ENCODE measurements at regions not wholly inside any gene's neighbourhood (a gene's known extent, or its start where the extent isn't known, plus 50 kb on each side); places are given as distances from the start of the nearest gene placed in this dataset.
A peak's percentile ranks its signal among the peaks of the same experiment; 100 is the strongest.

GRCh38 chr2:150617351-150617978, 130.0 kb upstream of the RND3 start:
- H3K4me3 ChIP-seq: no peak overlapping the region
- no peaks in the 10 kb centered on the region for H3K9me3 ChIP-seq
- no peaks in the 10 kb centered on the region for H3K27me3 ChIP-seq (ENCODE audit: low read depth)
- no peak for DNase-seq (ENCODE audit: low spot score in 2 of 2)
- in situ Hi-C loops (cut with MboI; ENCODE audit: low sequenced_read_pairs): no loop called here
- no peaks in the 10 kb centered on the region for H3K36me3 ChIP-seq (replicated peaks)
- no peaks in the 10 kb centered on the region for H3K4me1 ChIP-seq

DNA sequence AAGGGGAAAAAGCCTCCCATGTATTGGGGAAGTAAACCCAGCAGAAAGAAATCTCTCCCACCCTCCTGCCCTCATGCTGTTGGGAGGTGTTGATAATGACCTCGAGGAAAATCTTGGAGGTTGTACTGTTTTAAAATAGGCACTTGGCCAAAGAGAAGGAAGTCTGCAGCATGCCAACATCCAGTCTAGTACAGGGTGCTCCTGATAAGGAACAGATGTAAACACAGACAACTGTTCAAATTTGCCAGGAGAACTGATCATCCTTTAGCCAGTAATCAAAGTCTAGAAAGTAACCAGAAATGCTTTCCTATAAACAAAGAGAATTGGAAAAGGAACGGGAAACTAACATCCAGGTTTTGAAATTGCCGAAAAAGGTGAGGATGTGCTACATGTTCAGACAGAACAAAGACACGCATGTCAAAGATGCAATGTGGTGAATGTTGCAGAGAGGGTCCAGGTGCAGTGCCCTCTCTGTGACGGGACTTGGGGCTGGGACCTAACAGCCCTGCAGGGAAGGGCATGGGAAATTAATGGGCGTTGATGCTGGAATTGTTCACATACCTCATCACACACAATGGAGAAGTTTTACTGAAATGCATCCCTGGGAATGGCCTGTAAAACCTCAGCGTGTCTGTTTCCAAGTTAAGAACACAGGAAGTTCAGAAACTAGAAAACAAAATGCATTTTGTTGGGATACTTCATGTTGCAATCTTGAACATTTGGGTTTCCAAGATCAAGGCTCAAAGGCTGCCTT, 125.7 kb upstream of the RND3 start:
- Histone ChIP-seq H3K36me3 (replicated peaks) (no peaks in the 10 kb centered on the region), H3K9me3 (no peaks in the 10 kb centered on the region), H3K4me3 (no peak overlapping the region), H3K4me1 (no peaks in the 10 kb centered on the region), H3K27me3 (ENCODE audit: low read depth) (no peaks in the 10 kb centered on the region)
- DNase-seq (ENCODE audit: low spot score in 2 of 2): no peak
- in situ Hi-C loops (cut with MboI; ENCODE audit: low sequenced_read_pairs): no loop called here

GRCh38 chr2:150610670-150611279, 123.3 kb upstream of the RND3 start:
- H3K9me3 ChIP-seq: no peaks in the 10 kb centered on the region
- in situ Hi-C loops (cut with MboI; ENCODE audit: low sequenced_read_pairs): no loop called here
- no peaks in the 10 kb centered on the region for H3K36me3 ChIP-seq (replicated peaks)
- no peaks in the 10 kb centered on the region for H3K27me3 ChIP-seq (ENCODE audit: low read depth)
- H3K4me3 ChIP-seq: no peak overlapping the region
- H3K4me1 ChIP-seq: no peaks in the 10 kb centered on the region
- DNase-seq (ENCODE audit: low spot score in 2 of 2): peak; percentile 43 to 54

GRCh38 chr2:150609831-150610582, 122.5 kb upstream of the RND3 start:
- Histone ChIP-seq H3K36me3 (replicated peaks) (no peaks in the 10 kb centered on the region), H3K27me3 (ENCODE audit: low read depth) (no peaks in the 10 kb centered on the region), H3K4me1 (no peaks in the 10 kb centered on the region), H3K9me3 (no peaks in the 10 kb centered on the region), H3K4me3 (no peak overlapping the region)
- no peak for DNase-seq (ENCODE audit: low spot score in 2 of 2)
- in situ Hi-C loops (cut with MboI; ENCODE audit: low sequenced_read_pairs): no loop called here

DNA sequence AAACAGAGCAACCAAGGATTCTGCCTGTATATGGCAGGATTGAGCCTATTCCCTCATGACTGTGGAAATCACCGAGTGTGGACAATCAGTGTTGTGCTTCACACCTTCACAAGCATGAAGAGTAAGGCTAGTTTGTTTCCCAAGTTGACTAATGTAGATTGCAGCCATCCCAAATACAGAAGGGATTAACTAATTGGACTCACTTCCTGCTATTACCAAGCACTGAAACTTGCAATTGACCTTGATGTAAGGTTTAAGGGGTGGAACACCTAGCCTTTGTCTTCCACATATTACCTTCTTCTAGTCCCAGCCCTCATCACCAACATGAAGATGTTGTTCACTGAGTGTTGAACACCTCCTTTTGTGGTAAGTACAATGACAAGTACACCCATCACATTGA, 120.9 kb upstream of the RND3 start:
- Histone ChIP-seq H3K4me1 (no peaks in the 10 kb centered on the region), H3K36me3 (replicated peaks) (no peaks in the 10 kb centered on the region), H3K4me3 (no peak overlapping the region), H3K9me3 (no peaks in the 10 kb centered on the region), H3K27me3 (ENCODE audit: low read depth) (no peaks in the 10 kb centered on the region)
- in situ Hi-C loops (cut with MboI; ENCODE audit: low sequenced_read_pairs): no loop called here
- DNase-seq (ENCODE audit: low spot score in 2 of 2): no peak

DNA sequence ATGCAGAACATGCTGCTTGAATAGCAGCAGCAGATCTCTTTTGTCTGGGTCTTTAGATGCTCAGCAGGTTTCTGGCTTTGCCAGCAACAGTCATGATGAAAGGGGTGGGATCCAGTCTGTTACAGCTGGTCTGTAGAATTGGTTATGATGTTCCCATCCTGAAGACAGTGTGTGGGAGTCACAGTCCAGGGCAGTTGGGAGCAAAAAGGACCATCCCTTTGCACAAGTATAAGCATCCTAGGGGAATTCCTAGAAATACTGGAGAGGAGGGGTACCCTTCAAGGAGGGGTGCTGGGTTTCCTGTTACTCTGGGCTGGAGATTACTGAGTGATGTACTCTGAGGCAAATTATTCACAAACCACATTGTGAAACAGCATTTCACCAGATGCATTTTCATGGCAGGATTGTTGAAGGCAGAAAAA, 119.9 kb upstream of the RND3 start:
- no peak for DNase-seq (ENCODE audit: low spot score in 2 of 2)
- H3K9me3 ChIP-seq: no peaks in the 10 kb centered on the region
- H3K4me3 ChIP-seq: no peak overlapping the region
- H3K27me3 ChIP-seq (ENCODE audit: low read depth): no peaks in the 10 kb centered on the region
- H3K36me3 ChIP-seq (replicated peaks): no peaks in the 10 kb centered on the region
- in situ Hi-C loops (cut with MboI; ENCODE audit: low sequenced_read_pairs): no loop called here
- no peaks in the 10 kb centered on the region for H3K4me1 ChIP-seq

GRCh38 chr2:150606380-150607060, 119.1 kb upstream of the RND3 start:
- no peaks in the 10 kb centered on the region for H3K9me3 ChIP-seq
- H3K36me3 ChIP-seq (replicated peaks): no peaks in the 10 kb centered on the region
- no peaks in the 10 kb centered on the region for H3K27me3 ChIP-seq (ENCODE audit: low read depth)
- no peaks in the 10 kb centered on the region for H3K4me1 ChIP-seq
- in situ Hi-C loops (cut with MboI; ENCODE audit: low sequenced_read_pairs): no loop called here
- no peak for DNase-seq (ENCODE audit: low spot score in 2 of 2)
- no peak overlapping the region for H3K4me3 ChIP-seq

- no peaks in the 10 kb centered on the region for H3K36me3 ChIP-seq (replicated peaks)
- no peaks in the 10 kb centered on the region for H3K27me3 ChIP-seq (ENCODE audit: low read depth)
- in situ Hi-C loops (cut with MboI; ENCODE audit: low sequenced_read_pairs): no loop called here
- no peaks in the 10 kb centered on the region for H3K9me3 ChIP-seq
- DNase-seq (ENCODE audit: low spot score in 2 of 2): no peak
- no peak overlapping the region for H3K4me3 ChIP-seq
- H3K4me1 ChIP-seq: no peaks in the 10 kb centered on the region
Observed at GRCh38 chr2:150605664-150606063, 118.2 kb upstream of the RND3 start.

- DNase-seq (ENCODE audit: low spot score in 2 of 2): no peak
- no peaks in the 10 kb centered on the region for H3K9me3 ChIP-seq
- H3K36me3 ChIP-seq (replicated peaks): no peaks in the 10 kb centered on the region
- H3K4me1 ChIP-seq: no peaks in the 10 kb centered on the region
- in situ Hi-C loops (cut with MboI; ENCODE audit: low sequenced_read_pairs): no loop called here
- H3K4me3 ChIP-seq: no peak overlapping the region
- no peaks in the 10 kb centered on the region for H3K27me3 ChIP-seq (ENCODE audit: low read depth)
Observed at GRCh38 chr2:150601280-150602038, 114.0 kb upstream of the RND3 start.

DNA sequence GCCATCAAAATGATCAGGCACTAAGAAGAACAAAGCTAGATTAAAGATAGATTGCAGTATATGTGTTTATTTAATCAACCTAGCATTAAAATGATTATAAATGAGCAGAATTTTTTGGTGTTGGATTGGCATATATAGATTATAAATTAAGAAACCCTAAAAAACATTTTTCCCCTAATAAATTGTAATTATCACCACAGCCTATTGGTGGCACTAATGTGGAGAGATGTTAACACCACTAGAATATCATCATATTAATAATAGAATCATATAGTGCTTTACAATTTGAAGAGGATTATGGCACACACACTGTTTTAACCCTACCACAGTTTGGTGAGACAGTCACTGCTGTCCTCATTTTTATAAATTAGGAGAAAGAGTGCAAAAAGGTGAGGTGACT, 112.4 kb upstream of the RND3 start:
- H3K4me3 ChIP-seq: no peak overlapping the region
- H3K36me3 ChIP-seq (replicated peaks): no peaks in the 10 kb centered on the region
- no peaks in the 10 kb centered on the region for H3K27me3 ChIP-seq (ENCODE audit: low read depth)
- no peaks in the 10 kb centered on the region for H3K4me1 ChIP-seq
- H3K9me3 ChIP-seq: no peaks in the 10 kb centered on the region
- in situ Hi-C loops (cut with MboI; ENCODE audit: low sequenced_read_pairs): no loop called here
- no peak for DNase-seq (ENCODE audit: low spot score in 2 of 2)

GRCh38 chr2:150598383-150598782, 110.9 kb upstream of the RND3 start:
- H3K36me3 ChIP-seq (replicated peaks): no peaks in the 10 kb centered on the region
- no peak for DNase-seq (ENCODE audit: low spot score in 2 of 2)
- in situ Hi-C loops (cut with MboI; ENCODE audit: low sequenced_read_pairs): no loop called here
- no peaks in the 10 kb centered on the region for H3K9me3 ChIP-seq
- no peaks in the 10 kb centered on the region for H3K4me1 ChIP-seq
- H3K4me3 ChIP-seq: no peak overlapping the region
- H3K27me3 ChIP-seq (ENCODE audit: low read depth): no peaks in the 10 kb centered on the region

GRCh38 chr2:150595803-150596470, 108.5 kb upstream of the RND3 start:
- DNase-seq (ENCODE audit: low spot score in 2 of 2): no peak
- H3K36me3 ChIP-seq (replicated peaks): no peaks in the 10 kb centered on the region
- in situ Hi-C loops (cut with MboI; ENCODE audit: low sequenced_read_pairs): no loop called here
- no peaks in the 10 kb centered on the region for H3K9me3 ChIP-seq
- no peaks in the 10 kb centered on the region for H3K4me1 ChIP-seq
- no peaks in the 10 kb centered on the region for H3K27me3 ChIP-seq (ENCODE audit: low read depth)
- no peak overlapping the region for H3K4me3 ChIP-seq
